Suppressor macrophage treated with lipopolysaccharide for 1 hour (primary cell): ENCODE measurements at regions not wholly inside any gene's neighbourhood (a gene's known extent, or its start where the extent isn't known, plus 50 kb on each side); places are given as distances from the start of the nearest gene placed in this dataset.

ENCODE experiments used
- DNase-seq, 3 donors: peaks; one replicate each; pipeline ENCODE4 v3.0.0-alpha.2; 2020 to 2022

DNA sequence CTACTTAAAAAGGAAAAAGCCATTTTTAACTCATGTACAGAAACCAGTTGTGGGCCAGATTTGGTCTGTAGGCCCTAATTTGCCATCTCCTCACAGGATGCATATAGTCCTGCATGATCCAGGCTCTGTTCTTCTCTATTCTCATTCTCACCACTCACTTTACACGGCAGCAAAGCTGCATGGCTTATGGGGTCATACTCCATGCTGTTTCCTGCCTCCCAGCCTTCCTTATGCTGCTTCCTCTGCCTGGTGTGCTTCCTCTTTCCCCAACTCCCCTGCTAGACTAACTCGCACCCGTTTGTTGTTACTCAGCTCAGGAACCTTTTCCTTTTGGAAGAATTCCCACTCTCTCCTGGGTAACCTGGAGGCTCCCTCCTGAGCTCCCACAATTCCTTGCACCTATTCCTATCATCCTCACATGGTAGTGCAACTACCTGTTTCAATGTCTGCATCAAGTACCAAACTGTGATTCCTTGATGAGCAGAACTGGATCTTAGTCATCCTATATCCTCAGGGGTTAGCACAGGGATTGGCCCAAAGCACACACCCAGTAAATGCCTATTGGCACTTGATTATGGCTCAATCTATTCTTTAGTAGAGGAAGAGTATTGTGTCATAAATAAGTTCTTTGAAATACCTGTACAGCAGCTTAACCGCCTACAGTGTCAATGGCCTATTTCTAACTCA lies 172.1 kb upstream of the MITF start:
- peak; percentile 41 to 53 (median 41) for DNase-seq

- peak in 1 of 3 donors; percentile 18 for DNase-seq
These were observed 173.0 kb upstream of the MITF start for GRCh38 chr3:69566275-69566674.

- DNase-seq, result no peak
These were observed 173.9 kb upstream of the MITF start for GRCh38 chr3:69565316-69565715.

GRCh38 chr3:69563981-69564380 lies 175.3 kb upstream of the MITF start:
- DNase-seq, result peak; percentile 74 to 86 (median 81)

DNA sequence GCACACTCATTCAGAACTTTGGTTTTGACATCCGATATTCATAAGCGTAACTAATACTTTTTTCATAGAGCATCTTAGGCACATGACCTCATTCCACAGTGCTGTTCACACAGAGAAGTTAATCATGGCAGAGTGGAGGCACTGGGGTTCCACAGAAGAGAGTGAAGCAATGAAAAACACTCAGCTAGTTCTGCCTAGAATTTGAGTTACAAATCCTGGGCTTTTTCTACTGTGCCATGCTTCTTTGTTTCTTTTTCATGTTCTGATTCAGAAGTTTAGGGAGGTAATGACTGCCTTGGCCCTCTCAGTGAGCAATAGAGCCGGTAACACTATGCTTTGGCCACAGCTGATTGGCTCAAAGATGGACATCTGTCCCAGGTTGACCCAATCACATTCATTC lies 176.1 kb upstream of the MITF start:
- DNase-seq, result peak; percentile 83 to 94 (median 89)

- peak; percentile 52 to 62 (median 54) for DNase-seq
These were observed 176.1 kb upstream of the FRMD4B start for GRCh38 chr3:69562020-69562419.

- DNase-seq, result peak; percentile 71 to 85 (median 83)
These were observed 174.9 kb upstream of the FRMD4B start for GRCh38 chr3:69560818-69561217.

DNA sequence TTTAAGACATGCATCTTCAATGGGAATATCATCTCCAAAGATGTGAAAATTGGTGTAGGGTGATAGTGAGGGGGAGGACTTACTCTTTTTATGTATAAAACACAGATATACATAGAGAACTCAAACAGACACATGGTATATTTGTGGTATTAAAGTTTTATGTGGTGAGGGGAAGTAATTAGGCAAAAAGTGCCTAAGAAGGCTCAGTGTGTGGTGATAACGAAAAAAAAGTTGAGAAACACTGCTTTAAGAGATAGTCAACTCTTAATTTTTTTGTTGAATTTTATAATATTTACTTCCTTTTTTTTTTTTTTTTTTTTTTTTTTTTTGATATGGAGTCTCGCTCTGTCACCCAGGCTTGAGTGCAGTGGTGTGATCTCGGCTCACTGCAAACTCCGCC lies 174.2 kb upstream of the FRMD4B start:
- DNase-seq, result no peak

GRCh38 chr3:69558912-69559311 lies 173.0 kb upstream of the FRMD4B start:
- peak; percentile 79 to 89 (median 82) for DNase-seq

- peak in 2 of 3 donors; percentile 57 to 65 for DNase-seq
These were observed 168.7 kb upstream of the FRMD4B start for GRCh38 chr3:69554576-69554975.

DNA sequence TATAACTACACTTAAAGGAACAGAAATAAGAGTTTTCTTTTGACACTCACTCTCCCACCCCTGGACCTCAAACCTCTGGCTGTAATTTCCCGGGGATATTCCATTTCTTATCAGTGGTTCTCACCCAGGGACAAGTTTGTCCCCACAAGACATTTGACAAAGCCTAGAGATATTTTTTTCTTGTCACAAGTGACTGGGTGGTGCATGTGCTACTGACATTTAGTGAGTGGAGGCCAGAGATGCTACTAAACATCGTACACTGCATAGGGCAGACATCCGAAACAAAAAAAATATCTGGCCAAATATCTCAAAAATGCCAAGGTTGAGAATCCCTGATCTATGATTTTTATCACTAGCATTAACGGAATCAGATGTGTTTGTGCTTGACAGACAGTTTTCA lies 168.0 kb upstream of the FRMD4B start:
- DNase-seq, result peak in 2 of 3 donors; percentile 43 to 46

DNA sequence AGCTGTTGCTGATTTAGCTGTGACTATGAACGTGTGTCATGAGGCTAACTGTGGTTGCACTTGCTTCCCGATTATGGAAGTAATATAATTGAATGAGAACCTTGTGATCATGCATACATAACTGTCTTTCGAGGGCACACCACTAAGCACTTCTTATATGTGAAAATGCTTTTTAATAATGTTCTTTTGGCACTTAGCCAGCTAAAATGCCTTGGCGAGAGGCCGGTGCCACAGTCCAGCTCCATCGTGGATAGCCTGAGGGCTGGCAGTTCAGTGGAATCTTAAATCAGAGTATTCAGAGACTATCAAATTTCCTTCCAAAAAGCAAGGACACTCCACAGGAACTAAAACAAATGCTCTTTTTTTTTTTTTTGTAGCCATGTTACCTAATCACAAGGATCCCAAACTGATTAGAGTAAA lies 161.6 kb upstream of the FRMD4B start:
- peak; percentile 51 to 67 (median 66) for DNase-seq

- no peak for DNase-seq
These were observed 157.0 kb upstream of the FRMD4B start for GRCh38 chr3:69542805-69543429.

- peak; percentile 65 to 81 (median 65) for DNase-seq
These were observed 156.4 kb upstream of the FRMD4B start for GRCh38 chr3:69542089-69542804.

DNA sequence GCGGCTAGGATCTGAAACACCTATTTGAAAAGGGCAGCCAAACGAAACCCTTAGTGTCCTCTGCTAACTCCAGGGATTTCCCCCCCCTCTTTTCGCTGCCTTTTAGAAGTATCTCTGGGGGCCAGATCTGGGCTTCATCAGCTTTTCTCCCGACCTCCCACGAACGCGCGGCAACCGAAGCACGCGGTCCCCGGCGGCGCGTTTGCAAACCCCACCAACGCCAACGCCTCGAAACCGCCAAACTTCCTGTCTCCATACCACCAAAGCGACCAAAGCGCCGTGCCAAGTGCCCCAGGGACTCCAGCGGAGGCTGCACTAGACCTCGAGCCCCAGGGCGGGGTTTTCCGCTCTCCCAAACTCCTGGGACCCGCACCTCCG lies 155.8 kb upstream of the FRMD4B start:
- DNase-seq, result peak; percentile 80 to 91 (median 88)

- peak; percentile 59 to 70 (median 63) for DNase-seq
These were observed 155.1 kb upstream of the FRMD4B start for GRCh38 chr3:69540706-69541581.

GRCh38 chr3:69539134-69539533 lies 153.2 kb upstream of the FRMD4B start:
- DNase-seq, result no peak

GRCh38 chr3:69538281-69538680 lies 152.4 kb upstream of the FRMD4B start:
- peak; percentile 53 to 72 (median 72) for DNase-seq

DNA sequence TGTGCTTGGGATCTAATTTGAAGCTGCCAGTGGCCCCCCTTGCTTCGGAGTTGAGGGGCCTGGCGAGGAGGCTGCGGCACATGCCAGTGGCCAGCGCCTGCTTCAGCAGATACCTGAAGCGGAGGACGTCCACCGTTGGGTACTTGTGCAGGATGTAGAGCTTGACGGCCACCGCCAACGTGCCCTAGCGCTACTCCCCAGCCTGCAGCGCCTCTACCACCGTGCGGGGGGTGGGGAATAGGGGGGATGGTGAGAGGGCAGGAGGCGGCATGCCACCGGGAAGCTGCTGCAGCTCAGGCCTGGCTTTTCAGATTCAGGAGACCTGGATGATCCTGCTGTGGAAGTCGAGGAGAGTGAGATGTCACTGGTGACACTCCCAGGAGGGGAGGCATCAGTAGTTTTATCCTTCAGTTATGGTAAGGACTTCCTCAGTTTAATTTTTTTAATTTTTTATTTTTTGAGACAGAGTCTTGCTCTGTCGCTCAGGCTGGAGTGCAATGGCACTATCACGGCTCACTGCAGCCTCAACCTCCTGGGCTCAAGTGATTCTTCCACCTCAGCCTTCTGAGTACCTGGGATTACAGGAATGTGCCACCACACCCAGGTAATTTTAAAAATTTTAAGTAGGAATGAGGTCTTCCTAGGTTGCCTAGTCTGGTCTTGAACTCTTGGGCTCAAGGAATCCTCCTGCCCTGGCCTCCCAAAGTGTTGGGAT lies 150.6 kb upstream of the FRMD4B start:
- no peak for DNase-seq

- no peak for DNase-seq
These were observed 149.7 kb upstream of the FRMD4B start for GRCh38 chr3:69535613-69536012.

DNA sequence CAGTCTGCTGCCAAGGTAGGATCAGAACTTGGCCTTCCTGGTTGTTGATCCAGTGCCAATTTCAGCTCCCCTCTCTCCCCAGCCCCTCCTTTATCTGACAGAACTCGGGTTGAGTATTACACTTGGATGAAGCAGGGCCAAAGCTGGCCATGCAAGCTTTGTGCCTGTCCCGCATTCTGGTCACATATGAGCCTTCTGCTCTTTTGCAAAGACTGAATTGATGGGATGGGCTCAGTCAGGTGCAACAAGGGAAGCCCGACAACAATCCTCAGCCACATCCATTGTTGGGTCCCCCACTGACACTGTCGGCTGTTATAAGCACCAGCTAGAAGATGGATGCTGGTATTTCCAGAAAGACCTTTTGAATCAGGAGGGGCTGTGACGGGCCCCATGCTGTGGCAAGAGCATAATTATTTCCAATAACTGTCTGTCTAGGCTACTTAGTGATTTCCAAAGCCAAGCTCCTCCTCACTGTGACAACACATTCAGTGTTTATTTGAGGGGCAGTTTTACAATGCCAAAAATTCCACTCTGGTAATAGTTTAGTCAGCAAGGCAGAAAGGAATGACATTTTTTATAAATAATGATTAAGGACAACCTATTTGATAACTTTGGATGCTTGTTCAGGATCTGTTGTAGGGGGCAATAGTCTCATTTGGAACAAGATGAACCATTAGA lies 146.8 kb upstream of the FRMD4B start:
- DNase-seq, result peak in 1 of 3 donors; percentile 27
